ENCODE measurements at regions not wholly inside any gene's neighbourhood (a gene's known extent, or its start where the extent isn't known, plus 50 kb on each side); places are given as distances from the start of the nearest gene placed in this dataset.

GRCh38 chr13:93145199-93145598, 81.4 kb upstream of the GPC6 start:
- TF ChIP-seq CTCF (IDR thresholded peaks at IDR 0.05; ENCODE audit: low read depth, low read length) (no peak), EZH2phosphoT487 (IDR thresholded peaks at IDR 0.05; ENCODE audit: low read depth) (no peak)
